GM21367 (cell line): ENCODE measurements at regions not wholly inside any gene's neighbourhood (a gene's known extent, or its start where the extent isn't known, plus 50 kb on each side); places are given as distances from the start of the nearest gene placed in this dataset.

Source experiments
- ATAC-seq: cut with Tn5 transposase; IDR thresholded peaks from one replicate; pipeline ENCODE4 v1.9.1; 2021; ENCODE audit not compliant: unreplicated experiment

GRCh38 chr13:61039302-61039701 is 376.3 kb downstream of the PCDH20 start:
- ATAC-seq, result no peak

GRCh38 chr13:61036715-61037114 is 378.9 kb downstream of the PCDH20 start:
- no peak for ATAC-seq

- no peak for ATAC-seq
These were observed 385.2 kb downstream of the PCDH20 start for GRCh38 chr13:61030445-61030844.

- no peak for ATAC-seq
These were observed 386.6 kb downstream of the PCDH20 start for GRCh38 chr13:61029064-61029463.

GRCh38 chr13:61024046-61024445 is 391.6 kb downstream of the PCDH20 start:
- ATAC-seq, result no peak

- no peak for ATAC-seq
These were observed 393.8 kb downstream of the PCDH20 start for GRCh38 chr13:61021838-61022237.

- no peak for ATAC-seq
These were observed 401.9 kb downstream of the PCDH20 start for GRCh38 chr13:61013796-61014195.

GRCh38 chr13:61010358-61010757 is 405.3 kb downstream of the PCDH20 start:
- ATAC-seq, result no peak

- no peak for ATAC-seq
These were observed 413.0 kb downstream of the PCDH20 start for GRCh38 chr13:61002686-61003085.

GRCh38 chr13:60990032-60990733 is 425.5 kb downstream of the PCDH20 start:
- no peak for ATAC-seq

- no peak for ATAC-seq
These were observed 429.3 kb downstream of the PCDH20 start for GRCh38 chr13:60986301-60986700.

GRCh38 chr13:60981407-60981806 is 434.2 kb downstream of the PCDH20 start:
- no peak for ATAC-seq

GRCh38 chr13:60976367-60976766 is 439.3 kb downstream of the PCDH20 start:
- no peak for ATAC-seq

- no peak for ATAC-seq
These were observed 441.4 kb downstream of the PCDH20 start for GRCh38 chr13:60974296-60974695.

- ATAC-seq, result no peak
These were observed 442.1 kb downstream of the PCDH20 start for GRCh38 chr13:60973529-60973928.

- ATAC-seq, result no peak
These were observed 444.9 kb downstream of the PCDH20 start for GRCh38 chr13:60970736-60971135.

GRCh38 chr13:60969656-60970055 is 446.0 kb downstream of the PCDH20 start:
- ATAC-seq, result no peak

GRCh38 chr13:60959427-60959826 is 456.2 kb downstream of the PCDH20 start:
- ATAC-seq, result no peak

GRCh38 chr13:60957816-60958215 is 457.8 kb downstream of the PCDH20 start:
- ATAC-seq, result no peak

GRCh38 chr13:60945396-60945795 is 470.3 kb downstream of the PCDH20 start:
- ATAC-seq, result no peak

- ATAC-seq, result no peak
These were observed 470.8 kb downstream of the PCDH20 start for GRCh38 chr13:60944863-60945262.

GRCh38 chr13:60944016-60944415 is 471.6 kb downstream of the PCDH20 start:
- no peak for ATAC-seq

GRCh38 chr13:60936281-60936680 is 479.4 kb downstream of the PCDH20 start:
- no peak for ATAC-seq
